ENCODE measurements at regions not wholly inside any gene's neighbourhood (a gene's known extent, or its start where the extent isn't known, plus 50 kb on each side); places are given as distances from the start of the nearest gene placed in this dataset.

GRCh38 chr5:144820278-144820677 lies 649.6 kb downstream of the KCTD16 start:
- TF ChIP-seq CTCF (conservative IDR thresholded peaks at IDR 0.05; ENCODE audit: low read depth, low read length) (no peak), CHD1 (IDR thresholded peaks at IDR 0.05; ENCODE audit: low read depth, low read length) (no peak), CEBPB (IDR thresholded peaks at IDR 0.05; ENCODE audit: low read depth, low read length) (no peak), SMC3 (IDR thresholded peaks at IDR 0.05; ENCODE audit: low read depth, low read length) (no peak), POLR2A (IDR thresholded peaks at IDR 0.05; ENCODE audit: low read depth, low read length) (no peak), MXI1 (IDR thresholded peaks at IDR 0.05; ENCODE audit: borderline replicate concordance, low read depth, low read length) (no peak), RAD21 (IDR thresholded peaks at IDR 0.05; ENCODE audit: low read length) (no peak), RFX5 (IDR thresholded peaks at IDR 0.05; ENCODE audit: low read depth, low read length) (no peak), MAZ (IDR thresholded peaks at IDR 0.05; ENCODE audit: borderline replicate concordance, low read depth, low read length) (no peak), USF2 (IDR thresholded peaks at IDR 0.05; ENCODE audit: low read depth, low read length) (no peak), ELK1 (IDR thresholded peaks at IDR 0.05; ENCODE audit: borderline replicate concordance, low read depth, low read length) (no peak), MAFK (IDR thresholded peaks at IDR 0.05; ENCODE audit: low read depth, low read length) (no peak), BHLHE40 (IDR thresholded peaks at IDR 0.05; ENCODE audit: low read depth, low read length) (no peak), RCOR1 (IDR thresholded peaks at IDR 0.05; ENCODE audit: insufficient replicate concordance, low read length) (no peak)

Measured in IMR-90 (cell line).